ENCODE measurements at regions not wholly inside any gene's neighbourhood (a gene's known extent, or its start where the extent isn't known, plus 50 kb on each side); places are given as distances from the start of the nearest gene placed in this dataset.

- no peak for TF ChIP-seq CTCF (conservative IDR thresholded peaks at IDR 0.05; ENCODE audit: low read depth)
- ChIA-PET POLR2A (ENCODE audit: low non-redundant PET) (no interaction called here), CTCF (no interaction called here)
- no peak for DNase-seq (ENCODE audit: low spot score)
- no peak overlapping the region for H3K27ac ChIP-seq
Observed at GRCh38 chr2:147506889-147507288, 337.9 kb upstream of the ACVR2A start.

DNA sequence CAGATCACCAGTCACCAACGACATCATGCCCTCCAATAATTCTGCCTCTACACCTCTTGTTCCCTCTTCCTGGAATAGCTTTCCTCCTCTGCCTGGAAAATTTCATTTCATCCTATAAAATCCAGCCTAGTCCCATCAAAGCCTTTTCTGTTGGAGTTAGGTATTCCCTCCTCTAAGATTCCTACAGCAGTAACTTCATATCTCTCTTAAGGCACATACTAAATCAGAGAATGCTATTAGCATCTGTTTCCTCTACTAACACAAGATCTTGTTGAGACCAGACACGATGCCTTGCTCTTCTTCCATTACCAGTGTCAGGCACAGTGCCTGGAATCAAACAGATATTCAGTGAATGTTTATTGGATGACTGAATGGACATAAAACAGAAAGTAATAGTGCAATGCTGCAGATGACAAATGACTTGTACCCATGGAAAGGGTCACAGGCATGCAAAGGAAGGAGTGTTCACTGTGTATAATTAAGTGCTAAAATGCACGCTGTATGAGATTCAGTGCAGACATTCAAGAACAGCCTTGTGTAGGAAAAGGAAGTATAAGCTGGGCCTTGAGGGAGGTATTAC, 342.0 kb upstream of the ACVR2A start:
- CTCF ChIA-PET, result no interaction called here
- no peak for DNase-seq (ENCODE audit: low spot score)
- no peak for TF ChIP-seq CTCF (conservative IDR thresholded peaks at IDR 0.05; ENCODE audit: low read depth)
- no peak overlapping the region for H3K27ac ChIP-seq
- POLR2A ChIA-PET (ENCODE audit: low non-redundant PET), result no interaction called here

- POLR2A ChIA-PET (ENCODE audit: low non-redundant PET), result no interaction called here
- CTCF ChIA-PET, result no interaction called here
- TF ChIP-seq CTCF (conservative IDR thresholded peaks at IDR 0.05; ENCODE audit: low read depth), result no peak
Observed at GRCh38 chr2:147501968-147502367, 342.9 kb upstream of the ACVR2A start.

DNA sequence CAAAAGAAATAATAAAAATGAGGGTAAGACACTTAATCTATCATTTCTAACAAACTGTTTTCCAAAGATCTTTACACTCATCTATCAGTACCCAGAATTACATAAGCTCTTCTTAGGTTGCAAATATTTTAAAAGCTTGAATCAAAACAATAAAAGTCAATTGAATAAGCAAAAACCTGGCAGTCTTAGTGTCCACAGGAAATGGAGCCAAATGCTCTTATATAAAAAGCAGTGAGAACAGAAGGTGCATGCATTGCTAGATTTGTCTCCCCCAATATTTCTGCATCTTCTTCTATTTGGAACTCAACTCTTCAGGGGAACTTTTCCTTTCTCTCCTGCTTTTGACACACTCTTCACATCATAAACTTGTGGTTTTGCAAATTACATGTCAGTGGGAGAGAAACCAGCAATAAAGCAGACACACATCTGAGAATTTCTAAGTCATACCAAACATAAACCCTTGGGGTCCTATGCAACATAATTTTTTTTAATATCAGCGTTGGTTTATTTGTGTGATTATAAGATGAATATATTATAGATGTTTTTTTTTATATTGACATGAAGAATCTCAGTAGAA, 343.9 kb upstream of the ACVR2A start:
- ChIA-PET POLR2A (ENCODE audit: low non-redundant PET) (no interaction called here), CTCF (no interaction called here)
- no peak for DNase-seq (ENCODE audit: low spot score)
- TF ChIP-seq CTCF (conservative IDR thresholded peaks at IDR 0.05; ENCODE audit: low read depth), result no peak
- H3K27ac ChIP-seq, result no peak overlapping the region

More at GRCh38 chr2:147501968-147502367, 342.9 kb upstream of the ACVR2A start:
- DNase-seq (ENCODE audit: low spot score), result no peak
- H3K27ac ChIP-seq, result no peak overlapping the region

GRCh38 chr2:147500229-147500628, 344.6 kb upstream of the ACVR2A start:
- no peak for TF ChIP-seq CTCF (conservative IDR thresholded peaks at IDR 0.05; ENCODE audit: low read depth)
- POLR2A ChIA-PET (ENCODE audit: low non-redundant PET), result no interaction called here
- CTCF ChIA-PET, result interaction anchor here (0.5 kb wide), 1 partner anchor 348 kb away, joined by 3 read pairs; no protein-coding TSS in a partner anchor
- no peak overlapping the region for H3K27ac ChIP-seq
- DNase-seq (ENCODE audit: low spot score), result no peak

GRCh38 chr2:147499785-147500184, 345.0 kb upstream of the ACVR2A start:
- no peak for DNase-seq (ENCODE audit: low spot score)
- TF ChIP-seq CTCF (conservative IDR thresholded peaks at IDR 0.05; ENCODE audit: low read depth), result no peak
- CTCF ChIA-PET, result interaction anchor here (0.5 to 0.6 kb wide), 2 partner anchors 348 to 1333 kb away, joined by 3 read pairs; no protein-coding TSS in a partner anchor
- POLR2A ChIA-PET (ENCODE audit: low non-redundant PET), result no interaction called here
- no peak overlapping the region for H3K27ac ChIP-seq
